Common myeloid progenitor, CD34-positive (primary cell): ENCODE measurements at regions not wholly inside any gene's neighbourhood (a gene's known extent, or its start where the extent isn't known, plus 50 kb on each side); places are given as distances from the start of the nearest gene placed in this dataset.

ENCODE experiments used
- CTCF ChIA-PET: fragments of 350-600 bp; sonication (Branson Sonifier 250); formaldehyde crosslinking; loops from one replicate; lab custom pipeline; 2021; ENCODE audit warnings: antibody characterized with exemption; lab: Charles Lee
- POLR2A ChIA-PET: fragments of 350-600 bp; sonication (Branson Sonifier 250); formaldehyde crosslinking; loops from one replicate; lab custom pipeline; 2021; ENCODE audit warnings: antibody characterized with exemption; lab: Charles Lee
- DNase-seq, 3 donors: peaks; one replicate each; pipeline versions ENCODE4 v3.0.0 to v3.0.0-alpha.2; 2013
- H3K27ac ChIP-seq, 2 experiments: 1 replicate in 1 of 2; 2 replicates in 1 of 2; pipeline ENCODE4 v1.7.0; 2013; ENCODE audit warnings: inconsistent platforms in 2 of 2, low read length in 2 of 2, mild to moderate bottlenecking in 2 of 2, low read depth in 1 of 2, moderate library complexity in 1 of 2; ENCODE audit not compliant: severe bottlenecking in 2 of 2, insufficient read depth in 1 of 2, poor library complexity in 1 of 2
- H3K27me3 ChIP-seq, 5 experiments: replicated peaks in 2 of 5; 1 replicate in 3 of 5; 2 replicates in 2 of 5; pipeline versions ENCODE4 v1.6.1 to v1.7.0; 2013; ENCODE audit warnings: low read length in 4 of 5, mild to moderate bottlenecking in 2 of 5, moderate library complexity in 2 of 5, inconsistent platforms in 1 of 5; ENCODE audit not compliant: insufficient read depth in 5 of 5, control insufficient read depth in 4 of 5
- H3K36me3 ChIP-seq, 4 experiments: 1 replicate in 2 of 4; 2 replicates in 2 of 4; pipeline versions ENCODE4 v1.6.1 to v1.7.0; 2013; ENCODE audit warnings: low read length in 3 of 4, control low read depth in 1 of 4, mild to moderate bottlenecking in 1 of 4; ENCODE audit not compliant: control insufficient read depth in 4 of 4, insufficient read depth in 4 of 4
- H3K4me1 ChIP-seq, 4 experiments: 1 replicate in 3 of 4; 2 replicates in 1 of 4; pipeline versions ENCODE4 v1.6.1 to v1.7.1; 2013; ENCODE audit warnings: low read length in 3 of 4, mild to moderate bottlenecking in 3 of 4, control low read depth in 1 of 4, inconsistent platforms in 1 of 4, moderate library complexity in 1 of 4; ENCODE audit not compliant: control insufficient read depth in 4 of 4, insufficient read depth in 4 of 4; ENCODE audit errors: control extremely low read depth in 1 of 4
- H3K4me3 ChIP-seq, 7 experiments: 1 replicate in 4 of 7; 2 replicates in 3 of 7; pipeline versions ENCODE4 v1.5.1 to v1.7.0; 2013; ENCODE audit warnings: mild to moderate bottlenecking in 7 of 7, low read length in 6 of 7, moderate library complexity in 6 of 7, inconsistent platforms in 2 of 7, low read depth in 2 of 7, control low read depth in 1 of 7; ENCODE audit not compliant: insufficient read depth in 4 of 7, control insufficient read depth in 1 of 7; ENCODE audit errors: extremely low read depth in 1 of 7
- H3K9me3 ChIP-seq, 5 experiments: 1 replicate in 4 of 5; 2 replicates in 1 of 5; pipeline versions ENCODE4 v1.6.1 to v1.7.1; 2013; ENCODE audit warnings: low read length in 4 of 5, mild to moderate bottlenecking in 2 of 5, inconsistent platforms in 1 of 5, low read depth in 1 of 5, moderate library complexity in 1 of 5; ENCODE audit not compliant: control insufficient read depth in 4 of 5, insufficient read depth in 2 of 5; ENCODE audit errors: control extremely low read depth in 1 of 5
- WGBS: methylation state at CpG from one replicate; pipeline ENCODE4 v1.1.5; 2013; ENCODE audit not compliant: insufficient coverage; 5-methylcytosine and 5-hydroxymethylcytosine counted together

- peaks cover 0 to 5% (median 4%) of the 10 kb centered on the region in 5 experiments for H3K9me3 ChIP-seq
- no peaks in the 10 kb centered on the region for H3K27me3 ChIP-seq
- CTCF ChIA-PET = no interaction called here
- no peaks in the 10 kb centered on the region for H3K36me3 ChIP-seq
- POLR2A ChIA-PET = no interaction called here
- no peak overlapping the region for H3K4me3 ChIP-seq
- H3K4me1 ChIP-seq = no peaks in the 10 kb centered on the region
- H3K27ac ChIP-seq = no peak overlapping the region
- no peak for DNase-seq
Observed at GRCh38 chr3:118337649-118338048, 697.0 kb downstream of the IGSF11 start.

- POLR2A ChIA-PET = no interaction called here
- Histone ChIP-seq H3K27ac (no peak overlapping the region), H3K36me3 (no peaks in the 10 kb centered on the region), H3K9me3 (no peaks in the 10 kb centered on the region), H3K27me3 (no peaks in the 10 kb centered on the region), H3K4me3 (no peak overlapping the region), H3K4me1 (no peaks in the 10 kb centered on the region)
- DNase-seq = no peak
- CTCF ChIA-PET = no interaction called here
Observed at GRCh38 chr3:118347396-118348168, 687.1 kb downstream of the IGSF11 start.

- Histone ChIP-seq H3K9me3 (no peaks in the 10 kb centered on the region), H3K4me1 (no peaks in the 10 kb centered on the region), H3K36me3 (no peaks in the 10 kb centered on the region), H3K27ac (no peak overlapping the region), H3K4me3 (no peak overlapping the region), H3K27me3 (no peaks in the 10 kb centered on the region)
- ChIA-PET CTCF (no interaction called here), POLR2A (no interaction called here)
- WGBS = no CpG with 5 or more reads among the region's 1 CpG
- no peak for DNase-seq
Observed at GRCh38 chr3:118348169-118348557, 686.5 kb downstream of the IGSF11 start.

- Histone ChIP-seq H3K27ac (no peak overlapping the region), H3K4me3 (no peak overlapping the region), H3K9me3 (peaks cover 1 to 19% (median 8%) of the 10 kb centered on the region in 5 experiments), H3K27me3 (no peaks in the 10 kb centered on the region), H3K4me1 (no peaks in the 10 kb centered on the region), H3K36me3 (no peaks in the 10 kb centered on the region)
- POLR2A ChIA-PET = no interaction called here
- CTCF ChIA-PET = no interaction called here
- WGBS = no CpG with 5 or more reads among the region's 1 CpG
- DNase-seq = no peak
Observed at GRCh38 chr3:118354556-118354955, 680.1 kb downstream of the IGSF11 start.

GRCh38 chr3:118369892-118370491, 664.7 kb downstream of the IGSF11 start:
- Histone ChIP-seq H3K4me3 (no peak overlapping the region), H3K27ac (no peak overlapping the region), H3K36me3 (no peaks in the 10 kb centered on the region), H3K9me3 (peaks cover 0 to 15% (median 7%) of the 10 kb centered on the region in 5 experiments), H3K4me1 (no peaks in the 10 kb centered on the region), H3K27me3 (no peaks in the 10 kb centered on the region)
- ChIA-PET POLR2A (no interaction called here), CTCF (no interaction called here)
- DNase-seq = no peak
- 100% methylated on average over 1 of the region's 4 CpGs for WGBS

GRCh38 chr3:118380576-118380975, 654.1 kb downstream of the IGSF11 start:
- DNase-seq = no peak
- no CpG with 5 or more reads among the region's 2 CpGs for WGBS
- CTCF ChIA-PET = no interaction called here
- H3K4me1 ChIP-seq = no peaks in the 10 kb centered on the region
- no peak overlapping the region for H3K4me3 ChIP-seq
- no peaks in the 10 kb centered on the region for H3K9me3 ChIP-seq
- no peak overlapping the region for H3K27ac ChIP-seq
- no peaks in the 10 kb centered on the region for H3K27me3 ChIP-seq
- POLR2A ChIA-PET = no interaction called here
- H3K36me3 ChIP-seq = no peaks in the 10 kb centered on the region

GRCh38 chr3:118396491-118396890, 638.2 kb downstream of the IGSF11 start:
- CTCF ChIA-PET = interaction anchor here (1.1 kb wide), 1 partner anchor 8 kb away, joined by 3 read pairs; no protein-coding TSS in a partner anchor

More at GRCh38 chr3:118396491-118396890, 638.2 kb downstream of the IGSF11 start:
- Histone ChIP-seq H3K4me3 (no peak overlapping the region), H3K27me3 (no peaks in the 10 kb centered on the region), H3K9me3 (no peaks in the 10 kb centered on the region), H3K27ac (no peak overlapping the region), H3K4me1 (no peaks in the 10 kb centered on the region), H3K36me3 (no peaks in the 10 kb centered on the region)
- DNase-seq = no peak
- WGBS = no CpG with 5 or more reads among the region's 1 CpG
- POLR2A ChIA-PET = no interaction called here
